A549 (cell line): ENCODE measurements at regions not wholly inside any gene's neighbourhood (a gene's known extent, or its start where the extent isn't known, plus 50 kb on each side); places are given as distances from the start of the nearest gene placed in this dataset.

Experiments
- ATAC-seq, 2 experiments: fragments of 200-7000 bp in 1 of 2; fragments of >200 bp in 1 of 2; cut with Nextera tagmentation in 1 of 2; cut with Tn5 transposase in 1 of 2; 3 replicates each; pipeline versions ENCODE4 v1.8.0 to v1.9.1; 2018 to 2020; ENCODE audit warnings: mild to moderate bottlenecking in 1 of 2, moderate library complexity in 1 of 2
- CTCF ChIA-PET: fragments of 300-600 bp; sonication (Branson Sonifier 250); formaldehyde crosslinking; extraction: SDS; loops from one replicate; lab custom pipeline; 2021; ENCODE audit warnings: antibody characterized with exemption, inconsistent platforms; lab: Yijun Ruan, JAX
- POLR2A ChIA-PET: fragments of 350-600 bp; formaldehyde crosslinking; extraction: SDS; loops from one replicate; lab custom pipeline; 2021; ENCODE audit warnings: antibody characterized with exemption, inconsistent platforms; lab: Yijun Ruan, JAX
- DNase-seq, 2 experiments: peaks; one replicate each; pipeline versions ENCODE4 v3.0.0 to v3.0.0-alpha.2; 2011 to 2016; ENCODE audit warnings: low read depth in 1 of 2, low spot score in 1 of 2
- FAIRE-seq: peaks from 2 replicates; lab custom pipeline; 2011; peaks lifted over from hg19 to GRCh38; lab: Jason Lieb, UNC
- H3K27ac ChIP-seq, 2 experiments: fragments of >200 bp; sonication (Bioruptor Twin); formaldehyde crosslinking; 3 replicates each; pipeline ENCODE4 v1.5.1; 2016 to 2017
- H3K4me1 ChIP-seq: fragments of >200 bp; sonication (Bioruptor Twin); formaldehyde crosslinking; 3 replicates; pipeline ENCODE4 v1.6.1; 2016
- H3K4me2 ChIP-seq: fragments of >200 bp; sonication (Bioruptor Twin); formaldehyde crosslinking; 3 replicates; pipeline ENCODE4 v1.6.1; 2016
- H3K4me3 ChIP-seq: fragments of >200 bp; sonication (Bioruptor Twin); formaldehyde crosslinking; 3 replicates; pipeline ENCODE4 v1.5.1; 2016
- H3K9me3 ChIP-seq: fragments of >200 bp; sonication (Bioruptor Twin); formaldehyde crosslinking; 3 replicates; pipeline ENCODE4 v1.6.1; 2016
- ATOH8 ChIP-seq: fragments of 250-450 bp; sonication (Bioruptor Pico); IDR thresholded peaks from 2 replicates; pipeline ENCODE4 v1.5.0; 2020; ENCODE audit warnings: low read depth, mild to moderate bottlenecking, moderate library complexity
- CHD2 ChIP-seq: fragments of 150-350 bp; IDR thresholded peaks from 2 replicates; pipeline ENCODE4 v1.6.1; 2014; ENCODE audit warnings: low read length; ENCODE audit not compliant: partially characterized antibody
- CHD4 ChIP-seq: fragments of 200-600 bp; sonication (generic); IDR thresholded peaks from 2 replicates; pipeline ENCODE4 v1.6.1; 2016; ENCODE audit warnings: antibody characterized with exemption, mild to moderate bottlenecking, borderline replicate concordance
- HDAC2 ChIP-seq: fragments of 200-600 bp; sonication (generic); IDR thresholded peaks from 2 replicates; pipeline ENCODE4 v1.6.1; 2016
- HMGXB4 ChIP-seq: fragments of 250-450 bp; sonication (Bioruptor Pico); IDR thresholded peaks from 2 replicates; pipeline ENCODE4 v1.5.0; 2021; ENCODE audit warnings: mild to moderate bottlenecking, moderate library complexity, borderline replicate concordance
- HOXA7 ChIP-seq: fragments of 250-450 bp; sonication (Bioruptor Pico); IDR thresholded peaks from 2 replicates; pipeline ENCODE4 v1.5.0; 2020; ENCODE audit warnings: mild to moderate bottlenecking, moderate library complexity
- HOXB13 ChIP-seq: fragments of 250-450 bp; sonication (Bioruptor Pico); IDR thresholded peaks from 2 replicates; pipeline ENCODE4 v1.5.0; 2020; ENCODE audit warnings: low read depth, mild to moderate bottlenecking, moderate library complexity
- HOXB5 ChIP-seq: fragments of 250-450 bp; sonication (Bioruptor Pico); IDR thresholded peaks from 2 replicates; pipeline ENCODE4 v1.5.0; 2020; ENCODE audit warnings: mild to moderate bottlenecking, moderate library complexity
- KDM1A ChIP-seq: fragments of 200-600 bp; sonication (generic); IDR thresholded peaks from 2 replicates; pipeline ENCODE4 v1.6.1; 2016; ENCODE audit warnings: low read depth, mild to moderate bottlenecking
- KDM5A ChIP-seq: fragments of 200-600 bp; sonication (generic); IDR thresholded peaks from 2 replicates; pipeline ENCODE4 v1.6.1; 2016; ENCODE audit warnings: antibody characterized with exemption, mild to moderate bottlenecking
- MAFK ChIP-seq: fragments of 450-650 bp; IDR thresholded peaks from 2 replicates; pipeline ENCODE4 v1.6.1; 2014; ENCODE audit not compliant: partially characterized antibody
- PBX3 ChIP-seq: IDR thresholded peaks from 2 replicates; pipeline ENCODE4 v1.6.1; 2012
- RAD21 ChIP-seq, 2 experiments: fragments of >200 bp in 1 of 2; sonication (Bioruptor Twin) in 1 of 2; formaldehyde crosslinking in 1 of 2; IDR thresholded peaks in 1 of 2; conservative IDR thresholded peaks in 1 of 2; 2 replicates in 1 of 2; 3 replicates in 1 of 2; pipeline ENCODE4 v1.6.1; 2012 to 2018; ENCODE audit warnings: inconsistent platforms in 1 of 2
- RNF2 ChIP-seq: fragments of 200-600 bp; sonication (generic); IDR thresholded peaks from 2 replicates; pipeline ENCODE4 v1.6.1; 2016; ENCODE audit warnings: low read depth, mild to moderate bottlenecking, antibody characterized with exemption, moderate library complexity, borderline replicate concordance
- TFCP2L1 ChIP-seq: fragments of 250-450 bp; sonication (Bioruptor Pico); IDR thresholded peaks from 2 replicates; pipeline ENCODE4 v1.5.0; 2021; ENCODE audit warnings: mild to moderate bottlenecking
- TP53 ChIP-seq: fragments of 250-450 bp; sonication (Bioruptor Pico); IDR thresholded peaks from 2 replicates; pipeline ENCODE4 v1.5.0; 2021; ENCODE audit warnings: mild to moderate bottlenecking, moderate library complexity
- WGBS: methylation state at CpG from one replicate; pipeline ENCODE4 v1.1.6; 2017; ENCODE audit errors: missing lambda C conversion rate; 5-methylcytosine and 5-hydroxymethylcytosine counted together
- TF ChIP-seq, protein P1 (sequence below): fragments of >200 bp; sonication (Bioruptor Twin); formaldehyde crosslinking; IDR thresholded peaks from 3 replicates; pipeline ENCODE4 v1.6.1; 2016

DNA sequence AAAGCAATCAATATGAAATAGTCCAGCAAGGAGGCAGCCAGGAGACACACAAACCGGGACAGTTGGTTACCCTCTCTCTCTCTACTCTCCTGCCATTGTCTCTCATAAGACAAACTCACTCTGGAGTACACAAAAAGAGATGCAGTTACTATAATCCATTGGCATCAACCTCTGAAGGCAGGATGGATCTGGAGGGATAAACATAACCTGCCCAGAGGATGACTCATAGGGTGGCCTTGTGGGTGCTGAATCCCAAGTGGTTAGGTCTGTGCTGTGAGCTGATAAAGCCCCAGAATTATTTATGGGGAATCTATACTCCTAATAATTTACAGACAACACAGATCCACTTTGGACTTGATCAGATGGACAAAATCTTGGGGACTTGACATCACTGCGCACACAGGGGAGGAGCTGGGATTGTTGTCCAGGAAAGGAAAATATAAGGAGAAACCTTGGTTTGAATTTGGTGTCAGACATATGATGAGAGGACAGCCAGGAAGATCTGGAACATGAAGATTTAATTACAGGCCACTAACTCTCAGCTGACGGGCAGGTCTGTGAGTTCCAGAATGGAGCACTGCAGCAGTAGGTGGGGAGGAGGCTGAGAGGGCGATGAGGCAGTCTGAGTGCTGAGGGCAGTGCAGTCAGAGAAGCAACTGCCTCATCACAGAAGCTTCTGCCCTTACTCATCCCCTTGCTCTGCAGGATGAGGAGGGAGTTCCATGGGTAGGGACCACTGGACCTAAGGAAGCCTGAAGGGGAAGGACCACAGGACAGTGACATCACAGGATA lies 113.9 kb upstream of the PRSS58 start:
- no peaks in the 10 kb centered on the region for H3K4me1 ChIP-seq
- no peak for FAIRE-seq
- POLR2A ChIA-PET = no interaction called here
- H3K27ac ChIP-seq = no peak overlapping the region
- ATAC-seq = no peak
- no peak for DNase-seq
- H3K4me2 ChIP-seq = no peak overlapping the region
- CTCF ChIA-PET = interaction anchor here (1.6 kb wide), 2 partner anchors 10 to 14 kb away, joined by 3 to 5 read pairs; no protein-coding TSS in a partner anchor
- TF ChIP-seq KDM1A (no peak), ATOH8 (CRISPR knock-in tag) (no peak), RAD21 (conservative IDR thresholded peaks at IDR 0.05 in 1 of 2, IDR thresholded peaks at IDR 0.05 in 1 of 2) (no peak), CHD2 (no peak)
- TF ChIP-seq, all 56 proteins: peak for 0
- 36% methylated on average over 4 of the region's 4 CpGs for WGBS
- Histone ChIP-seq H3K9me3 (no peaks in the 10 kb centered on the region), H3K4me3 (no peak overlapping the region)

- WGBS = 36% methylated on average over 2 of the region's 2 CpGs
- Histone ChIP-seq H3K9me3 (no peaks in the 10 kb centered on the region), H3K4me2 (no peak overlapping the region), H3K27ac (no peak overlapping the region), H3K4me1 (no peaks in the 10 kb centered on the region), H3K4me3 (no peak overlapping the region)
- TF ChIP-seq KDM5A (no peak), HDAC2 (no peak), TFCP2L1 (CRISPR knock-in tag) (no peak), HOXA7 (CRISPR knock-in tag) (no peak), MAFK (no peak), HMGXB4 (CRISPR knock-in tag) (no peak), HOXB13 (no peak)
- TF ChIP-seq, protein P1, sequence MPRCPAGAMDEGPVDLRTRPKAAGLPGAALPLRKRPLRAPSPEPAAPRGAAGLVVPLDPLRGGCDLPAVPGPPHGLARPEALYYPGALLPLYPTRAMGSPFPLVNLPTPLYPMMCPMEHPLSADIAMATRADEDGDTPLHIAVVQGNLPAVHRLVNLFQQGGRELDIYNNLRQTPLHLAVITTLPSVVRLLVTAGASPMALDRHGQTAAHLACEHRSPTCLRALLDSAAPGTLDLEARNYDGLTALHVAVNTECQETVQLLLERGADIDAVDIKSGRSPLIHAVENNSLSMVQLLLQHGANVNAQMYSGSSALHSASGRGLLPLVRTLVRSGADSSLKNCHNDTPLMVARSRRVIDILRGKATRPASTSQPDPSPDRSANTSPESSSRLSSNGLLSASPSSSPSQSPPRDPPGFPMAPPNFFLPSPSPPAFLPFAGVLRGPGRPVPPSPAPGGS = no peak
- FAIRE-seq = no peak
- ChIA-PET POLR2A (no interaction called here), CTCF (interaction anchor here (0.7 kb wide), 1 partner anchor 16 kb away, joined by 3 read pairs; no protein-coding TSS in a partner anchor)
- no peak for ATAC-seq
- DNase-seq = no peak
These were observed 107.6 kb upstream of the PRSS58 start for GRCh38 chr7:142365410-142365842.

GRCh38 chr7:142364551-142364950 lies 106.7 kb upstream of the PRSS58 start:
- no peak for ATAC-seq
- Histone ChIP-seq H3K4me3 (no peak overlapping the region), H3K9me3 (no peaks in the 10 kb centered on the region), H3K27ac (no peak overlapping the region), H3K4me2 (no peak overlapping the region), H3K4me1 (no peaks in the 10 kb centered on the region)
- ChIA-PET CTCF (no interaction called here), POLR2A (no interaction called here)
- 4% methylated on average over 1 of the region's 1 CpG for WGBS
- FAIRE-seq = no peak
- TF ChIP-seq RNF2 (no peak), TP53 (CRISPR knock-in tag) (no peak), HOXB5 (CRISPR knock-in tag) (no peak), MAFK (no peak), PBX3 (no peak), CHD4 (no peak)
- TF ChIP-seq, all 56 proteins: peak for 0
- no peak for DNase-seq
